ENCODE measurements at regions not wholly inside any gene's neighbourhood (a gene's known extent, or its start where the extent isn't known, plus 50 kb on each side); places are given as distances from the start of the nearest gene placed in this dataset.

GRCh38 chr2:16061441-16062217 is 121.3 kb downstream of the MYCN start:
- no peak for TF ChIP-seq CTCF (IDR thresholded peaks at IDR 0.05)
- TF ChIP-seq POLR2A (IDR thresholded peaks at IDR 0.05) = no peak
